H1 (cell line): ENCODE measurements at regions not wholly inside any gene's neighbourhood (a gene's known extent, or its start where the extent isn't known, plus 50 kb on each side); places are given as distances from the start of the nearest gene placed in this dataset.

ENCODE experiments used
- JUN ChIP-seq: IDR thresholded peaks from 2 replicates; pipeline ENCODE4 v1.6.1; 2011; ENCODE audit warnings: low read depth, mild to moderate bottlenecking, improper control_type of control experiment, low read length
- MAX ChIP-seq: IDR thresholded peaks from 2 replicates; pipeline ENCODE4 v1.6.1; 2012; ENCODE audit warnings: inconsistent platforms
- POLR2AphosphoS5 ChIP-seq: IDR thresholded peaks from 2 replicates; pipeline ENCODE4 v1.6.1; 2011; ENCODE audit warnings: low read depth, low read length
- SP1 ChIP-seq: IDR thresholded peaks from 2 replicates; pipeline ENCODE4 v1.6.1; 2011; ENCODE audit warnings: low read depth, low read length
- TF ChIP-seq, protein P1 (sequence below), 3 experiments: IDR thresholded peaks; 1 replicate in 2 of 3; 2 replicates in 1 of 3; pipeline versions ENCODE4 v1.5.1 to v1.6.1; 2011; ENCODE audit warnings: low read length in 3 of 3, mild to moderate bottlenecking in 3 of 3, inconsistent platforms in 2 of 3, low read depth in 1 of 3, moderate library complexity in 1 of 3; ENCODE audit not compliant: insufficient read depth in 1 of 3; ENCODE audit errors: control extremely low read depth in 1 of 3
- TF ChIP-seq, protein P2 (sequence below): IDR thresholded peaks from 2 replicates; pipeline ENCODE4 v1.6.1; 2011; ENCODE audit warnings: low read length, improper control_type of control experiment

GRCh38 chr15:59950603-59951388 is 53.3 kb upstream of the FOXB1 start:
- TF ChIP-seq, protein P1, sequence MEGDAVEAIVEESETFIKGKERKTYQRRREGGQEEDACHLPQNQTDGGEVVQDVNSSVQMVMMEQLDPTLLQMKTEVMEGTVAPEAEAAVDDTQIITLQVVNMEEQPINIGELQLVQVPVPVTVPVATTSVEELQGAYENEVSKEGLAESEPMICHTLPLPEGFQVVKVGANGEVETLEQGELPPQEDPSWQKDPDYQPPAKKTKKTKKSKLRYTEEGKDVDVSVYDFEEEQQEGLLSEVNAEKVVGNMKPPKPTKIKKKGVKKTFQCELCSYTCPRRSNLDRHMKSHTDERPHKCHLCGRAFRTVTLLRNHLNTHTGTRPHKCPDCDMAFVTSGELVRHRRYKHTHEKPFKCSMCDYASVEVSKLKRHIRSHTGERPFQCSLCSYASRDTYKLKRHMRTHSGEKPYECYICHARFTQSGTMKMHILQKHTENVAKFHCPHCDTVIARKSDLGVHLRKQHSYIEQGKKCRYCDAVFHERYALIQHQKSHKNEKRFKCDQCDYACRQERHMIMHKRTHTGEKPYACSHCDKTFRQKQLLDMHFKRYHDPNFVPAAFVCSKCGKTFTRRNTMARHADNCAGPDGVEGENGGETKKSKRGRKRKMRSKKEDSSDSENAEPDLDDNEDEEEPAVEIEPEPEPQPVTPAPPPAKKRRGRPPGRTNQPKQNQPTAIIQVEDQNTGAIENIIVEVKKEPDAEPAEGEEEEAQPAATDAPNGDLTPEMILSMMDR (IDR thresholded peaks at IDR 0.05; ENCODE audit: control extremely low read depth in 1 of 3, insufficient read depth in 1 of 3, low read depth in 1 of 3, low read length in 3 of 3) = no peak
- no peak for TF ChIP-seq POLR2AphosphoS5
- no peak for TF ChIP-seq SP1
- TF ChIP-seq MAX = no peak
- TF ChIP-seq JUN = no peak
- TF ChIP-seq, protein P2, sequence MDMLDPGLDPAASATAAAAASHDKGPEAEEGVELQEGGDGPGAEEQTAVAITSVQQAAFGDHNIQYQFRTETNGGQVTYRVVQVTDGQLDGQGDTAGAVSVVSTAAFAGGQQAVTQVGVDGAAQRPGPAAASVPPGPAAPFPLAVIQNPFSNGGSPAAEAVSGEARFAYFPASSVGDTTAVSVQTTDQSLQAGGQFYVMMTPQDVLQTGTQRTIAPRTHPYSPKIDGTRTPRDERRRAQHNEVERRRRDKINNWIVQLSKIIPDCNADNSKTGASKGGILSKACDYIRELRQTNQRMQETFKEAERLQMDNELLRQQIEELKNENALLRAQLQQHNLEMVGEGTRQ = no peak
